Loucy (cell line): ENCODE measurements at regions not wholly inside any gene's neighbourhood (a gene's known extent, or its start where the extent isn't known, plus 50 kb on each side); places are given as distances from the start of the nearest gene placed in this dataset.

Experiments
- CTCF ChIP-seq: fragments of 200-600 bp; sonication (generic); conservative IDR thresholded peaks from 2 replicates; pipeline ENCODE4 v1.5.1; 2014; ENCODE audit warnings: mild to moderate bottlenecking, antibody characterized with exemption, low read length
- EZH2phosphoT487 ChIP-seq: fragments of 200-600 bp; IDR thresholded peaks from 2 replicates; pipeline ENCODE4 v1.6.1; 2018; ENCODE audit warnings: antibody characterized with exemption, mild to moderate bottlenecking, moderate library complexity, borderline replicate concordance

DNA sequence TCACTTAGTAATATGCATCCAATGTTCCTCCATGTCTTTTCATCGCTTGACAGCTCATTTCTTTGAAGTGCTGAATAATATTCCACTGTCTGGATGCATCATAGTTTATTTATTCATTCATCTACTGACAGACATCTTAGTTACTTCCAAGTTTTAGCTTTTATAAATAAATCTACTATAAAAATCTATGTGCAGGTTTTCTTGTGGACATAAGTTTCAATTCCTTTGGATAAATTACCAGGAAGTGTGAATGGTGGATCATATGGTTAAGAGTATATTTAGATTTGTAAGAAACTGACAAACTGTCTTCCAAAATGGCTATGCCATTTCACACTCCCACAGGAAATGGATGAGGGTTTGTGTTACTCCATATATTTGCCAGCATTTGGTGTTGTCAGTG, 1392.9 kb upstream of the PABPC4L start:
- TF ChIP-seq CTCF (no peak), EZH2phosphoT487 (no peak)
